ENCODE measurements at regions not wholly inside any gene's neighbourhood (a gene's known extent, or its start where the extent isn't known, plus 50 kb on each side); places are given as distances from the start of the nearest gene placed in this dataset.

- Histone ChIP-seq H3K27me3 (ENCODE audit: insufficient read depth, low read depth) (no peaks in the 10 kb centered on the region), H3K9ac (no peak overlapping the region), H3K36me3 (ENCODE audit: insufficient read depth) (no peaks in the 10 kb centered on the region), H3K4me2 (no peak overlapping the region), H3K4me3 (IDR thresholded peaks at IDR 0.05; ENCODE audit: insufficient read depth, low read depth, low read length) (no peak overlapping the region), H3K27ac (no peak overlapping the region), H2AFZ (ENCODE audit: low read depth) (no peak overlapping the region), H3K79me2 (ENCODE audit: insufficient read depth, low read depth) (no peaks in the 10 kb centered on the region), H3K4me1 (ENCODE audit: low read depth, poor library complexity, severe bottlenecking) (no peaks in the 10 kb centered on the region), H4K20me1 (ENCODE audit: insufficient read depth) (no peaks in the 10 kb centered on the region)
- TF ChIP-seq, protein P1, sequence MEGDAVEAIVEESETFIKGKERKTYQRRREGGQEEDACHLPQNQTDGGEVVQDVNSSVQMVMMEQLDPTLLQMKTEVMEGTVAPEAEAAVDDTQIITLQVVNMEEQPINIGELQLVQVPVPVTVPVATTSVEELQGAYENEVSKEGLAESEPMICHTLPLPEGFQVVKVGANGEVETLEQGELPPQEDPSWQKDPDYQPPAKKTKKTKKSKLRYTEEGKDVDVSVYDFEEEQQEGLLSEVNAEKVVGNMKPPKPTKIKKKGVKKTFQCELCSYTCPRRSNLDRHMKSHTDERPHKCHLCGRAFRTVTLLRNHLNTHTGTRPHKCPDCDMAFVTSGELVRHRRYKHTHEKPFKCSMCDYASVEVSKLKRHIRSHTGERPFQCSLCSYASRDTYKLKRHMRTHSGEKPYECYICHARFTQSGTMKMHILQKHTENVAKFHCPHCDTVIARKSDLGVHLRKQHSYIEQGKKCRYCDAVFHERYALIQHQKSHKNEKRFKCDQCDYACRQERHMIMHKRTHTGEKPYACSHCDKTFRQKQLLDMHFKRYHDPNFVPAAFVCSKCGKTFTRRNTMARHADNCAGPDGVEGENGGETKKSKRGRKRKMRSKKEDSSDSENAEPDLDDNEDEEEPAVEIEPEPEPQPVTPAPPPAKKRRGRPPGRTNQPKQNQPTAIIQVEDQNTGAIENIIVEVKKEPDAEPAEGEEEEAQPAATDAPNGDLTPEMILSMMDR (conservative IDR thresholded peaks at IDR 0.05; ENCODE audit: low read depth, low read length) = no peak
These were observed 204.1 kb upstream of the CNR1 start for GRCh38 chr6:88370127-88370710.

- Histone ChIP-seq H2AFZ (ENCODE audit: low read depth) (no peak overlapping the region), H3K27me3 (ENCODE audit: insufficient read depth, low read depth) (no peaks in the 10 kb centered on the region), H3K79me2 (ENCODE audit: insufficient read depth, low read depth) (no peaks in the 10 kb centered on the region), H3K4me2 (no peak overlapping the region), H4K20me1 (ENCODE audit: insufficient read depth) (no peaks in the 10 kb centered on the region), H3K27ac (no peak overlapping the region), H3K36me3 (ENCODE audit: insufficient read depth) (no peaks in the 10 kb centered on the region), H3K4me3 (IDR thresholded peaks at IDR 0.05; ENCODE audit: insufficient read depth, low read depth, low read length) (no peak overlapping the region), H3K9ac (no peak overlapping the region), H3K4me1 (ENCODE audit: low read depth, poor library complexity, severe bottlenecking) (no peaks in the 10 kb centered on the region)
- TF ChIP-seq, protein P1 (conservative IDR thresholded peaks at IDR 0.05; ENCODE audit: low read depth, low read length) = no peak
These were observed 203.1 kb upstream of the CNR1 start for GRCh38 chr6:88369262-88369661.

- Histone ChIP-seq H3K27me3 (ENCODE audit: insufficient read depth, low read depth) (no peaks in the 10 kb centered on the region), H4K20me1 (ENCODE audit: insufficient read depth) (no peaks in the 10 kb centered on the region), H3K4me2 (no peak overlapping the region), H3K79me2 (ENCODE audit: insufficient read depth, low read depth) (no peaks in the 10 kb centered on the region), H3K4me3 (IDR thresholded peaks at IDR 0.05; ENCODE audit: insufficient read depth, low read depth, low read length) (no peak overlapping the region), H3K36me3 (ENCODE audit: insufficient read depth) (no peaks in the 10 kb centered on the region), H2AFZ (ENCODE audit: low read depth) (no peak overlapping the region), H3K9ac (no peak overlapping the region), H3K27ac (no peak overlapping the region), H3K4me1 (ENCODE audit: low read depth, poor library complexity, severe bottlenecking) (no peaks in the 10 kb centered on the region)
- TF ChIP-seq, protein P1 (conservative IDR thresholded peaks at IDR 0.05; ENCODE audit: low read depth, low read length) = no peak
These were observed 202.1 kb upstream of the CNR1 start for GRCh38 chr6:88368071-88368787.

GRCh38 chr6:88367248-88367647 lies 201.1 kb upstream of the CNR1 start:
- Histone ChIP-seq H3K79me2 (ENCODE audit: insufficient read depth, low read depth) (no peaks in the 10 kb centered on the region), H3K36me3 (ENCODE audit: insufficient read depth) (no peaks in the 10 kb centered on the region), H3K27ac (no peak overlapping the region), H3K9ac (no peak overlapping the region), H4K20me1 (ENCODE audit: insufficient read depth) (no peaks in the 10 kb centered on the region), H3K4me1 (ENCODE audit: low read depth, poor library complexity, severe bottlenecking) (no peaks in the 10 kb centered on the region), H3K4me2 (no peak overlapping the region), H3K27me3 (ENCODE audit: insufficient read depth, low read depth) (no peaks in the 10 kb centered on the region), H2AFZ (ENCODE audit: low read depth) (no peak overlapping the region), H3K4me3 (IDR thresholded peaks at IDR 0.05; ENCODE audit: insufficient read depth, low read depth, low read length) (no peak overlapping the region)
- TF ChIP-seq, protein P1 (conservative IDR thresholded peaks at IDR 0.05; ENCODE audit: low read depth, low read length) = no peak

Data from KMS-11 (cell line).